A549 (cell line): ENCODE measurements at regions not wholly inside any gene's neighbourhood (a gene's known extent, or its start where the extent isn't known, plus 50 kb on each side); places are given as distances from the start of the nearest gene placed in this dataset.

ENCODE experiments used
- ATAC-seq, 2 experiments: fragments of 200-7000 bp in 1 of 2; fragments of >200 bp in 1 of 2; cut with Nextera tagmentation in 1 of 2; cut with Tn5 transposase in 1 of 2; 3 replicates each; pipeline versions ENCODE4 v1.8.0 to v1.9.1; 2018 to 2020; ENCODE audit warnings: mild to moderate bottlenecking in 1 of 2, moderate library complexity in 1 of 2
- CTCF ChIA-PET: fragments of 300-600 bp; sonication (Branson Sonifier 250); formaldehyde crosslinking; extraction: SDS; loops from one replicate; lab custom pipeline; 2021; ENCODE audit warnings: antibody characterized with exemption, inconsistent platforms; lab: Yijun Ruan, JAX
- POLR2A ChIA-PET: fragments of 350-600 bp; formaldehyde crosslinking; extraction: SDS; loops from one replicate; lab custom pipeline; 2021; ENCODE audit warnings: antibody characterized with exemption, inconsistent platforms; lab: Yijun Ruan, JAX
- DNase-seq, 2 experiments: peaks; one replicate each; pipeline versions ENCODE4 v3.0.0 to v3.0.0-alpha.2; 2011 to 2016; ENCODE audit warnings: low read depth in 1 of 2, low spot score in 1 of 2
- FAIRE-seq: peaks from 2 replicates; lab custom pipeline; 2011; peaks lifted over from hg19 to GRCh38; lab: Jason Lieb, UNC
- H3K27ac ChIP-seq, 2 experiments: fragments of >200 bp; sonication (Bioruptor Twin); formaldehyde crosslinking; 3 replicates each; pipeline ENCODE4 v1.5.1; 2016 to 2017
- H3K4me1 ChIP-seq: fragments of >200 bp; sonication (Bioruptor Twin); formaldehyde crosslinking; 3 replicates; pipeline ENCODE4 v1.6.1; 2016
- H3K4me2 ChIP-seq: fragments of >200 bp; sonication (Bioruptor Twin); formaldehyde crosslinking; 3 replicates; pipeline ENCODE4 v1.6.1; 2016
- H3K4me3 ChIP-seq: fragments of >200 bp; sonication (Bioruptor Twin); formaldehyde crosslinking; 3 replicates; pipeline ENCODE4 v1.5.1; 2016
- H3K9me3 ChIP-seq: fragments of >200 bp; sonication (Bioruptor Twin); formaldehyde crosslinking; 3 replicates; pipeline ENCODE4 v1.6.1; 2016
- ATOH8 ChIP-seq: fragments of 250-450 bp; sonication (Bioruptor Pico); IDR thresholded peaks from 2 replicates; pipeline ENCODE4 v1.5.0; 2020; ENCODE audit warnings: low read depth, mild to moderate bottlenecking, moderate library complexity
- BCL3 ChIP-seq: fragments of >200 bp; sonication (Bioruptor Twin); formaldehyde crosslinking; IDR thresholded peaks from 3 replicates; pipeline ENCODE4 v1.6.1; 2016
- CBX8 ChIP-seq: fragments of 200-600 bp; sonication (generic); IDR thresholded peaks from 2 replicates; pipeline ENCODE4 v1.6.1; 2016
- CEBPB ChIP-seq, 2 experiments: fragments of >200 bp in 1 of 2; sonication (Bioruptor Twin) in 1 of 2; formaldehyde crosslinking in 1 of 2; IDR thresholded peaks; 2 replicates each; pipeline ENCODE4 v1.6.1; 2012 to 2016
- CTCF ChIP-seq: fragments of >200 bp; sonication (Bioruptor Twin); formaldehyde crosslinking; IDR thresholded peaks from 3 replicates; pipeline ENCODE4 v1.5.1; 2016
- EHF ChIP-seq: fragments of 250-450 bp; sonication (Bioruptor Pico); IDR thresholded peaks from 2 replicates; pipeline ENCODE4 v1.5.0; 2020; ENCODE audit warnings: mild to moderate bottlenecking
- ELK1 ChIP-seq: fragments of 150-350 bp; IDR thresholded peaks from 2 replicates; pipeline ENCODE4 v1.6.1; 2014; ENCODE audit warnings: low read depth, mild to moderate bottlenecking, low read length
- FOSL2 ChIP-seq, 2 experiments: fragments of 450-650 bp in 1 of 2; fragments of >200 bp in 1 of 2; sonication (Bioruptor Twin) in 1 of 2; formaldehyde crosslinking; IDR thresholded peaks; 2 replicates each; pipeline versions ENCODE4 v1.5.0 to v1.6.1; 2016 to 2020; ENCODE audit warnings: mild to moderate bottlenecking in 1 of 2, moderate library complexity in 1 of 2
- GATA3 ChIP-seq: IDR thresholded peaks from 2 replicates; pipeline ENCODE4 v1.6.1; 2012; ENCODE audit warnings: borderline replicate concordance
- HEYL ChIP-seq: fragments of 250-450 bp; sonication (Bioruptor Pico); IDR thresholded peaks from 2 replicates; pipeline ENCODE4 v1.8.0; 2021; ENCODE audit warnings: mild to moderate bottlenecking, moderate library complexity
- HOXB13 ChIP-seq: fragments of 250-450 bp; sonication (Bioruptor Pico); IDR thresholded peaks from 2 replicates; pipeline ENCODE4 v1.5.0; 2020; ENCODE audit warnings: low read depth, mild to moderate bottlenecking, moderate library complexity
- JUNB ChIP-seq: fragments of >200 bp; sonication (Bioruptor Twin); formaldehyde crosslinking; IDR thresholded peaks from 2 replicates; pipeline ENCODE4 v1.6.1; 2016
- KDM1A ChIP-seq: fragments of 200-600 bp; sonication (generic); IDR thresholded peaks from 2 replicates; pipeline ENCODE4 v1.6.1; 2016; ENCODE audit warnings: low read depth, mild to moderate bottlenecking
- MAFK ChIP-seq: fragments of 450-650 bp; IDR thresholded peaks from 2 replicates; pipeline ENCODE4 v1.6.1; 2014; ENCODE audit not compliant: partially characterized antibody
- MAX ChIP-seq: IDR thresholded peaks from 2 replicates; pipeline ENCODE4 v1.6.1; 2012
- NPAS2 ChIP-seq: fragments of 250-450 bp; sonication (Bioruptor Pico); IDR thresholded peaks from 2 replicates; pipeline ENCODE4 v1.8.0; 2022; ENCODE audit warnings: mild to moderate bottlenecking, moderate library complexity, borderline replicate concordance
- NR3C1 ChIP-seq: fragments of >200 bp; sonication (Bioruptor Twin); formaldehyde crosslinking; IDR thresholded peaks from 3 replicates; pipeline ENCODE4 v1.6.1; 2017
- RCOR1 ChIP-seq: fragments of 150-350 bp; IDR thresholded peaks from 2 replicates; pipeline ENCODE4 v1.6.1; 2014; ENCODE audit warnings: antibody characterized with exemption, low read length, low read depth
- SREBF2 ChIP-seq: fragments of 450-650 bp; IDR thresholded peaks from 2 replicates; pipeline ENCODE4 v1.6.1; 2014; ENCODE audit warnings: mild to moderate bottlenecking, moderate library complexity
- TFCP2L1 ChIP-seq: fragments of 250-450 bp; sonication (Bioruptor Pico); IDR thresholded peaks from 2 replicates; pipeline ENCODE4 v1.5.0; 2021; ENCODE audit warnings: mild to moderate bottlenecking
- ZC3H11A ChIP-seq: fragments of 450-650 bp; IDR thresholded peaks from 2 replicates; pipeline ENCODE4 v1.6.1; 2014; ENCODE audit warnings: antibody characterized with exemption, mild to moderate bottlenecking
- ZFP36 ChIP-seq: fragments of 450-650 bp; IDR thresholded peaks from 2 replicates; pipeline ENCODE4 v1.6.1; 2014; ENCODE audit warnings: borderline replicate concordance; ENCODE audit not compliant: partially characterized antibody
- ZNF302 ChIP-seq: fragments of 250-450 bp; sonication (Bioruptor Pico); IDR thresholded peaks from 2 replicates; pipeline ENCODE4 v1.9.0; 2021; ENCODE audit warnings: inconsistent platforms, mild to moderate bottlenecking, moderate library complexity
- WGBS: methylation state at CpG from one replicate; pipeline ENCODE4 v1.1.6; 2017; ENCODE audit errors: missing lambda C conversion rate; 5-methylcytosine and 5-hydroxymethylcytosine counted together
- TF ChIP-seq, protein P1 (sequence below): fragments of 450-650 bp; IDR thresholded peaks from 2 replicates; pipeline ENCODE4 v1.6.1; 2014; ENCODE audit warnings: antibody characterized with exemption

GRCh38 chr6:170206317-170206621 is 84.6 kb downstream of the DLL1 start:
- DNase-seq (no peak), ATAC-seq (no peak), FAIRE-seq (no peak)
- H3K4me1 ChIP-seq = no peaks in the 10 kb centered on the region
- TF ChIP-seq ATOH8 (CRISPR knock-in tag) (no peak), GATA3 (no peak), CEBPB (IDR thresholded peaks at IDR 0.05) (no peak), MAX (no peak), NPAS2 (CRISPR knock-in tag) (no peak), FOSL2 (IDR thresholded peaks at IDR 0.05) (no peak), FOSL2 (CRISPR knock-in tag; IDR thresholded peaks at IDR 0.05) (no peak), NR3C1 (no peak), RCOR1 (no peak), ZFP36 (no peak), JUNB (no peak), ZC3H11A (no peak), HOXB13 (CRISPR knock-in tag) (no peak), CBX8 (no peak), TFCP2L1 (no peak), ZNF302 (CRISPR knock-in tag) (no peak)
- TF ChIP-seq, protein P1, sequence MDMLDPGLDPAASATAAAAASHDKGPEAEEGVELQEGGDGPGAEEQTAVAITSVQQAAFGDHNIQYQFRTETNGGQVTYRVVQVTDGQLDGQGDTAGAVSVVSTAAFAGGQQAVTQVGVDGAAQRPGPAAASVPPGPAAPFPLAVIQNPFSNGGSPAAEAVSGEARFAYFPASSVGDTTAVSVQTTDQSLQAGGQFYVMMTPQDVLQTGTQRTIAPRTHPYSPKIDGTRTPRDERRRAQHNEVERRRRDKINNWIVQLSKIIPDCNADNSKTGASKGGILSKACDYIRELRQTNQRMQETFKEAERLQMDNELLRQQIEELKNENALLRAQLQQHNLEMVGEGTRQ = no peak
- 21% methylated on average over 4 of the region's 4 CpGs for WGBS
- H3K4me3 ChIP-seq = no peak overlapping the region
- H3K9me3 ChIP-seq = no peaks in the 10 kb centered on the region
- H3K27ac ChIP-seq = no peak overlapping the region
- H3K4me2 ChIP-seq = no peak overlapping the region
- POLR2A ChIA-PET = no interaction called here
- CTCF ChIA-PET = no interaction called here

- POLR2A ChIA-PET = no interaction called here
- H3K4me1 ChIP-seq = no peaks in the 10 kb centered on the region
- no peak overlapping the region for H3K4me3 ChIP-seq
- WGBS = 35% methylated on average over 13 of the region's 14 CpGs
- no peak for DNase-seq
- H3K27ac ChIP-seq = no peak overlapping the region
- TF ChIP-seq FOSL2 (IDR thresholded peaks at IDR 0.05) (no peak), FOSL2 (CRISPR knock-in tag; IDR thresholded peaks at IDR 0.05) (no peak), MAFK (no peak), BCL3 (no peak), ELK1 (no peak), EHF (CRISPR knock-in tag) (no peak), NR3C1 (no peak), SREBF2 (no peak), CEBPB (IDR thresholded peaks at IDR 0.05) (no peak), GATA3 (no peak), ATOH8 (CRISPR knock-in tag) (no peak), HEYL (CRISPR knock-in tag) (no peak), CTCF (no peak), KDM1A (no peak)
- no peak overlapping the region for H3K4me2 ChIP-seq
- CTCF ChIA-PET = no interaction called here
- ATAC-seq = no peak
- FAIRE-seq = no peak
- H3K9me3 ChIP-seq = no peaks in the 10 kb centered on the region
Observed at GRCh38 chr6:170205534-170206316, 85.2 kb downstream of the DLL1 start.
